ENCODE measurements at regions not wholly inside any gene's neighbourhood (a gene's known extent, or its start where the extent isn't known, plus 50 kb on each side); places are given as distances from the start of the nearest gene placed in this dataset.

DNA sequence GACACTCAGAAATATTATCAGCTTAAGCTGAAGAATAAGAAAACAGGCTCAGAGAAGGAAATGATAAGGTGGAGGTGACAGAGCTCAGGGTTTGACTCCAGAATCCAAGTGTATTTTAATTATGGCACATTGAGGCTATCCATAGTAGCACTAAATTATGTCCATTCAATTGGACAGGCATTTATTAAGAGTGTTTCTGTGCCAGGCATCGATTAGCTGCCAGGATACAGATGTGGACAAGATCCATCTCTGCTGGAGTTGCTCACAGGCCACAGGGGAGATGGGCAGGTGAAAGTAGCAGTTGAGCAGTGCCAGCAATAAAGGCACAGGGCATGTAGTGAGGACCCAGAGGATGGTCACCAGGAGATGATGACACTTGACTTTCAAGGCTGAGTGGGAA lies 592.5 kb downstream of the INSC start:
- no peak overlapping the region for H3K23ac ChIP-seq (ENCODE audit: low read depth, low read length, poor library complexity)
- H3K36me3 ChIP-seq (replicated peaks in 1 of 2; ENCODE audit: control insufficient read depth in 2 of 2, insufficient read depth in 2 of 2, low read length in 2 of 2) = peaks cover 0 to 2% of the 10 kb centered on the region in 2 donors
- DNase-seq (ENCODE audit: low spot score) = no peak
- no peak overlapping the region for H2BK5ac ChIP-seq (ENCODE audit: low read length)
- no peak overlapping the region for H2BK120ac ChIP-seq (ENCODE audit: low read depth, low read length)
- no peak overlapping the region for H2BK15ac ChIP-seq (ENCODE audit: low read length)
- no peak overlapping the region for H3K4me2 ChIP-seq (ENCODE audit: insufficient read depth, low read length, poor library complexity, severe bottlenecking)
- H2BK12ac ChIP-seq (ENCODE audit: low read length) = no peak overlapping the region
- H4K91ac ChIP-seq (ENCODE audit: low read depth, low read length, poor library complexity) = no peak overlapping the region
- H3K9ac ChIP-seq (ENCODE audit: low read depth, low read length, poor library complexity) = no peak overlapping the region
- no peaks in the 10 kb centered on the region for H3K27me3 ChIP-seq (ENCODE audit: control insufficient read depth in 3 of 3, insufficient read depth in 3 of 3, low read depth in 1 of 3, low read length in 3 of 3)
- H3K4me1 ChIP-seq (ENCODE audit: control insufficient read depth in 2 of 2, insufficient read depth in 1 of 2, low read depth in 1 of 2, low read length in 2 of 2) = no peaks in the 10 kb centered on the region
- H3K4ac ChIP-seq (ENCODE audit: low read length) = no peak overlapping the region
- no peak overlapping the region for H3K27ac ChIP-seq (replicated peaks; ENCODE audit: low read length)
- no peaks in the 10 kb centered on the region for H3K79me1 ChIP-seq (ENCODE audit: low read depth, low read length)
- H3K18ac ChIP-seq (ENCODE audit: low read length) = no peak overlapping the region
- no peaks in the 10 kb centered on the region for H3K9me3 ChIP-seq (replicated peaks in 1 of 2; ENCODE audit: control insufficient read depth in 2 of 2, insufficient read depth in 1 of 2, low read depth in 1 of 2, low read length in 2 of 2)
- no peak overlapping the region for H4K8ac ChIP-seq (ENCODE audit: low read depth, low read length)
- no peak overlapping the region for H3K14ac ChIP-seq (ENCODE audit: low read length)
- H2AFZ ChIP-seq (ENCODE audit: low read length) = no peak overlapping the region
- H3K4me3 ChIP-seq (ENCODE audit: low read length in 2 of 2) = no peak overlapping the region
- no peak overlapping the region for H2AK5ac ChIP-seq (ENCODE audit: low read depth, low read length)
- WGBS, 2 donors (ENCODE audit: extremely low coverage in 2 of 2, insufficient read length in 2 of 2, insufficient replicate concordance in 1 of 2) = no CpG with 5 or more reads among the region's 1 CpG

DNA sequence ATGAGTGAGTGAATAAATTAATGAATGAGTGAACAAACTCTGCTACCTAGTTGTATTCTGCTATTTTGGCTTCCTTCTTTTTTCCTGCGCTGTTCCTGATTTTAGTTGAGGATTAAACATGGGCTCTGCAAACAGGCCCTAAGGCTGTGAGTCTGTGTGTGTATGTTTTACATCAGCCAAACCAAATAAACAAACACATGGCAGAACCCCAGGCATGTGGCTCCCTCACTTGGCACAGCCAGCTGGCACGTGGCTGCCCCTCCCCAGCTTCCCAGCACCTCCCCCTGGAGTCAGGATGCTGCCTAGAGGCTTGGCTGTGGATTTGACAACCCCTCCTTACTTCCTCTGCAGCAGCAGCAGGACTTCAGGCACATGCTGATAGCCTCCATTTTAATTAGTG lies 593.2 kb downstream of the INSC start:
- Histone ChIP-seq H2BK5ac (ENCODE audit: low read length) (no peak overlapping the region), H3K4me3 (ENCODE audit: low read length in 2 of 2) (no peak overlapping the region), H3K4me1 (ENCODE audit: control insufficient read depth in 2 of 2, insufficient read depth in 1 of 2, low read depth in 1 of 2, low read length in 2 of 2) (no peaks in the 10 kb centered on the region), H4K8ac (ENCODE audit: low read depth, low read length) (no peak overlapping the region), H2AFZ (ENCODE audit: low read length) (no peak overlapping the region), H2BK12ac (ENCODE audit: low read length) (no peak overlapping the region), H2BK120ac (ENCODE audit: low read depth, low read length) (no peak overlapping the region), H3K4ac (ENCODE audit: low read length) (no peak overlapping the region), H3K23ac (ENCODE audit: low read depth, low read length, poor library complexity) (no peak overlapping the region), H3K27me3 (ENCODE audit: control insufficient read depth in 3 of 3, insufficient read depth in 3 of 3, low read depth in 1 of 3, low read length in 3 of 3) (no peaks in the 10 kb centered on the region), H3K36me3 (replicated peaks in 1 of 2; ENCODE audit: control insufficient read depth in 2 of 2, insufficient read depth in 2 of 2, low read length in 2 of 2) (peaks cover 0 to 2% of the 10 kb centered on the region in 2 donors), H3K14ac (ENCODE audit: low read length) (no peak overlapping the region), H3K9ac (ENCODE audit: low read depth, low read length, poor library complexity) (no peak overlapping the region), H3K79me1 (ENCODE audit: low read depth, low read length) (no peaks in the 10 kb centered on the region), H4K91ac (ENCODE audit: low read depth, low read length, poor library complexity) (no peak overlapping the region), H3K9me3 (replicated peaks in 1 of 2; ENCODE audit: control insufficient read depth in 2 of 2, insufficient read depth in 1 of 2, low read depth in 1 of 2, low read length in 2 of 2) (no peaks in the 10 kb centered on the region), H2AK5ac (ENCODE audit: low read depth, low read length) (no peak overlapping the region), H3K18ac (ENCODE audit: low read length) (no peak overlapping the region), H2BK15ac (ENCODE audit: low read length) (no peak overlapping the region), H3K27ac (replicated peaks; ENCODE audit: low read length) (no peak overlapping the region), H3K4me2 (ENCODE audit: insufficient read depth, low read length, poor library complexity, severe bottlenecking) (no peak overlapping the region)
- DNase-seq (ENCODE audit: low spot score) = no peak
- no CpG with 5 or more reads among the region's 2 CpGs for WGBS, 2 donors (ENCODE audit: extremely low coverage in 2 of 2, insufficient read length in 2 of 2, insufficient replicate concordance in 1 of 2)

DNA sequence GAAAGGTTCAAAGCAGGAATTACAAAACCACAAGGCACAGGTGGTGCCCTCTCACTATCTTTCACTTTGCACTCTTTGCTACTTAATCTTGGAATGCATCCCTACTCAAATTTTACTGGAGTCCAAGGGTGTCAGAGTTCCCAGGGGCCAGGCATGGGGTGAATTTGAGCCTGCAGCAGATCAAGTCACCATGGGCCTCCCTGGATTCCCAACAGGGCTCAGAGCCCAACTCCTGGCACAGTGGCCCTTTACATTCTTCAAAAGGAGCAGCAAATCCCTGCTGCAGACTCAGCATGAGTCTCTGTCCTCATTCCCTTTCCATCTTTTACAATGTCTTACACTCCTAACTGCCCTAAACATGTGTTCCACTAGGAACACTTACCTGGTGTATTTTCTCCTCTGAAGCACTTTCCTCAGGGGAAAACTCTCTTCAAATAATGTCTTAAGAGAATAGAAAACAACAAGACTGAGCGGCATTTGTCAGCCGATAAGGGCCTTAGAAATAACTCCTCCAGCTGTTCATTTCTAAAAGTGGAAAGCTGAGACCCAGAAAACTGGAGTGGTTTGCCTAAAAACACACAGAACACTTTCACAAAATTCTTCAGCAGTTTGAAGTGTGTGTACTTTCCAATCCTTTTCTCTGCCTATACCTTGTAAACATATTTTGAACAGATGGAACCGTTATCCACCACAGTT lies 596.0 kb downstream of the INSC start:
- no CpG with 5 or more reads among the region's 3 CpGs for WGBS, 2 donors (ENCODE audit: extremely low coverage in 2 of 2, insufficient read length in 2 of 2, insufficient replicate concordance in 1 of 2)
- H3K27me3 ChIP-seq (ENCODE audit: control insufficient read depth in 3 of 3, insufficient read depth in 3 of 3, low read depth in 1 of 3, low read length in 3 of 3) = no peaks in the 10 kb centered on the region
- H2BK15ac ChIP-seq (ENCODE audit: low read length) = no peak overlapping the region
- H3K36me3 ChIP-seq (replicated peaks in 1 of 2; ENCODE audit: control insufficient read depth in 2 of 2, insufficient read depth in 2 of 2, low read length in 2 of 2) = no peaks in the 10 kb centered on the region
- no peak for DNase-seq (ENCODE audit: low spot score)
- no peak overlapping the region for H3K18ac ChIP-seq (ENCODE audit: low read length)
- H2AFZ ChIP-seq (ENCODE audit: low read length) = no peak overlapping the region
- no peak overlapping the region for H2BK120ac ChIP-seq (ENCODE audit: low read depth, low read length)
- no peaks in the 10 kb centered on the region for H3K9me3 ChIP-seq (replicated peaks in 1 of 2; ENCODE audit: control insufficient read depth in 2 of 2, insufficient read depth in 1 of 2, low read depth in 1 of 2, low read length in 2 of 2)
- no peaks in the 10 kb centered on the region for H3K79me1 ChIP-seq (ENCODE audit: low read depth, low read length)
- H4K91ac ChIP-seq (ENCODE audit: low read depth, low read length, poor library complexity) = no peak overlapping the region
- no peak overlapping the region for H2AK5ac ChIP-seq (ENCODE audit: low read depth, low read length)
- no peak overlapping the region for H3K9ac ChIP-seq (ENCODE audit: low read depth, low read length, poor library complexity)
- no peak overlapping the region for H3K27ac ChIP-seq (replicated peaks; ENCODE audit: low read length)
- no peak overlapping the region for H2BK12ac ChIP-seq (ENCODE audit: low read length)
- H3K14ac ChIP-seq (ENCODE audit: low read length) = no peak overlapping the region
- H3K23ac ChIP-seq (ENCODE audit: low read depth, low read length, poor library complexity) = no peak overlapping the region
- H3K4me3 ChIP-seq (ENCODE audit: low read length in 2 of 2) = no peak overlapping the region
- H2BK5ac ChIP-seq (ENCODE audit: low read length) = no peak overlapping the region
- no peaks in the 10 kb centered on the region for H3K4me1 ChIP-seq (ENCODE audit: control insufficient read depth in 2 of 2, insufficient read depth in 1 of 2, low read depth in 1 of 2, low read length in 2 of 2)
- no peak overlapping the region for H3K4me2 ChIP-seq (ENCODE audit: insufficient read depth, low read length, poor library complexity, severe bottlenecking)
- H4K8ac ChIP-seq (ENCODE audit: low read depth, low read length) = no peak overlapping the region
- no peak overlapping the region for H3K4ac ChIP-seq (ENCODE audit: low read length)

- Histone ChIP-seq H3K27ac (replicated peaks; ENCODE audit: low read length) (no peak overlapping the region), H2BK5ac (ENCODE audit: low read length) (no peak overlapping the region), H3K4me1 (ENCODE audit: control insufficient read depth in 2 of 2, insufficient read depth in 1 of 2, low read depth in 1 of 2, low read length in 2 of 2) (peaks cover 0 to 2% of the 10 kb centered on the region in 2 donors), H3K4ac (ENCODE audit: low read length) (no peak overlapping the region), H2AK5ac (ENCODE audit: low read depth, low read length) (no peak overlapping the region), H3K9ac (ENCODE audit: low read depth, low read length, poor library complexity) (no peak overlapping the region), H3K18ac (ENCODE audit: low read length) (no peak overlapping the region), H2BK120ac (ENCODE audit: low read depth, low read length) (no peak overlapping the region), H3K27me3 (ENCODE audit: control insufficient read depth in 3 of 3, insufficient read depth in 3 of 3, low read depth in 1 of 3, low read length in 3 of 3) (no peaks in the 10 kb centered on the region), H3K14ac (ENCODE audit: low read length) (no peak overlapping the region), H3K79me1 (ENCODE audit: low read depth, low read length) (no peaks in the 10 kb centered on the region), H2BK12ac (ENCODE audit: low read length) (no peak overlapping the region), H4K91ac (ENCODE audit: low read depth, low read length, poor library complexity) (no peak overlapping the region), H3K4me2 (ENCODE audit: insufficient read depth, low read length, poor library complexity, severe bottlenecking) (no peak overlapping the region), H3K9me3 (replicated peaks in 1 of 2; ENCODE audit: control insufficient read depth in 2 of 2, insufficient read depth in 1 of 2, low read depth in 1 of 2, low read length in 2 of 2) (no peaks in the 10 kb centered on the region), H4K8ac (ENCODE audit: low read depth, low read length) (no peak overlapping the region), H2AFZ (ENCODE audit: low read length) (no peak overlapping the region), H2BK15ac (ENCODE audit: low read length) (no peak overlapping the region), H3K4me3 (ENCODE audit: low read length in 2 of 2) (no peak overlapping the region), H3K23ac (ENCODE audit: low read depth, low read length, poor library complexity) (no peak overlapping the region), H3K36me3 (replicated peaks in 1 of 2; ENCODE audit: control insufficient read depth in 2 of 2, insufficient read depth in 2 of 2, low read length in 2 of 2) (no peaks in the 10 kb centered on the region)
- WGBS, 2 donors (ENCODE audit: extremely low coverage in 2 of 2, insufficient read length in 2 of 2, insufficient replicate concordance in 1 of 2) = no CpG with 5 or more reads among the region's 2 CpGs
- no peak for DNase-seq (ENCODE audit: low spot score)
Observed at GRCh38 chr11:15711311-15711710, 596.6 kb downstream of the INSC start.

All from neuronal stem cell (in vitro differentiated cells).